Esophagus squamous epithelium (tissue), 5 donors: ENCODE measurements at regions not wholly inside any gene's neighbourhood (a gene's known extent, or its start where the extent isn't known, plus 50 kb on each side); places are given as distances from the start of the nearest gene placed in this dataset.

Experiments used
- DNase-seq: peaks from one replicate; lab custom pipeline; 2025; lab: John Stamatoyannopoulos, UW
- H3K27ac ChIP-seq, 4 donors: fragments of 200-600 bp; sonication (generic); one replicate each; pipeline ENCODE4 v1.5.1; 2016 to 2019; ENCODE audit warnings: mild to moderate bottlenecking in 1 of 4
- H3K27me3 ChIP-seq, 4 donors: fragments of 200-600 bp; sonication (generic); 1 replicate in 3 of 4; 2 replicates in 1 of 4; pipeline versions ENCODE4 v1.5.1 to v1.6.0; 2017 to 2021; ENCODE audit warnings: antibody characterized with exemption in 1 of 4
- H3K36me3 ChIP-seq, 3 donors: fragments of 200-600 bp; sonication (generic); one replicate each; pipeline ENCODE4 v1.5.1; 2016 to 2019
- H3K4me1 ChIP-seq, 3 donors: fragments of 200-600 bp; sonication (generic); one replicate each; pipeline ENCODE4 v1.5.1; 2017 to 2019
- H3K4me3 ChIP-seq, 4 donors: fragments of 200-600 bp; sonication (generic); 1 replicate in 3 of 4; 2 replicates in 1 of 4; pipeline ENCODE4 v1.5.1; 2016 to 2019; ENCODE audit warnings: mild to moderate bottlenecking in 2 of 4, moderate library complexity in 1 of 4
- H3K9me3 ChIP-seq, 3 donors: fragments of 200-600 bp; sonication (generic); one replicate each; pipeline ENCODE4 v1.5.1; 2016 to 2019
- POLR2A ChIP-seq, 4 donors: fragments of 450-650 bp; IDR thresholded peaks; one replicate each; pipeline ENCODE4 v1.6.1; 2017; ENCODE audit warnings: antibody characterized with exemption in 4 of 4, mild to moderate bottlenecking in 4 of 4, moderate library complexity in 3 of 4
- WGBS, 2 donors: methylation state at CpG; one replicate each; pipeline ENCODE4 v1.1.5; 2018; 5-methylcytosine and 5-hydroxymethylcytosine counted together
- intact Hi-C: fragments of 100-400 bp; cut with DNase I; formaldehyde crosslinking; loops from one replicate; pipeline ENCODE4 v1.15.0; 2022
- TF ChIP-seq, protein P1 (sequence below), 6 experiments: fragments of 450-650 bp in 4 of 6; fragments of 200-600 bp in 2 of 6; sonication (generic) in 2 of 6; IDR thresholded peaks; one replicate each; pipeline ENCODE4 v1.5.1; 2016 to 2019; ENCODE audit warnings: antibody characterized with exemption in 6 of 6, mild to moderate bottlenecking in 4 of 6, moderate library complexity in 4 of 6
- donor health status: DM: yes; HTN: yes; CAD: no.

DNA sequence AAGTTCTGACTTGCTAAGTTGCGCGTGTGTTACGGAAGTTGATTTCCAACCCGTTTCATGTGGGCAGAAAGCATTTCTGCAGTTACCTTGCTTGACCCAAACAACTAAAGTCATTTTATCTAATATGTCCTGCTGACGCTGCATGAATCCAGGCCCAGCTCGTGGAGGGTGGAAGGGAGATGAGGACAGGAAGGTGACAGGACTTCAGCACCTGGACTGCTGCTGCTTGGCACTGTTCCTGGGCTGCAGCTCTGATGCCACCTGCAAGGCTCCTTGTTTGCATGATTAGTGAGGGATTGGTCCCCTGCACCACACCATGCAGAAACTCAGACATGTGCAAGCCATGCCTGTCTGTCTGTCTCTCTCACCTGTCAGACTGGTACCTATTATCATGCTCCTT lies 198.4 kb downstream of the PRDM2 start:
- H3K4me3 ChIP-seq: no peak overlapping the region
- intact Hi-C loops: no loop called here
- H3K27me3 ChIP-seq: peaks cover 0 to 64% (median 1%) of the 10 kb centered on the region in 4 donors
- H3K4me1 ChIP-seq: no peaks in the 10 kb centered on the region
- no peak for DNase-seq
- TF ChIP-seq POLR2A (IDR thresholded peaks at IDR 0.05): no peak
- TF ChIP-seq, protein P1, sequence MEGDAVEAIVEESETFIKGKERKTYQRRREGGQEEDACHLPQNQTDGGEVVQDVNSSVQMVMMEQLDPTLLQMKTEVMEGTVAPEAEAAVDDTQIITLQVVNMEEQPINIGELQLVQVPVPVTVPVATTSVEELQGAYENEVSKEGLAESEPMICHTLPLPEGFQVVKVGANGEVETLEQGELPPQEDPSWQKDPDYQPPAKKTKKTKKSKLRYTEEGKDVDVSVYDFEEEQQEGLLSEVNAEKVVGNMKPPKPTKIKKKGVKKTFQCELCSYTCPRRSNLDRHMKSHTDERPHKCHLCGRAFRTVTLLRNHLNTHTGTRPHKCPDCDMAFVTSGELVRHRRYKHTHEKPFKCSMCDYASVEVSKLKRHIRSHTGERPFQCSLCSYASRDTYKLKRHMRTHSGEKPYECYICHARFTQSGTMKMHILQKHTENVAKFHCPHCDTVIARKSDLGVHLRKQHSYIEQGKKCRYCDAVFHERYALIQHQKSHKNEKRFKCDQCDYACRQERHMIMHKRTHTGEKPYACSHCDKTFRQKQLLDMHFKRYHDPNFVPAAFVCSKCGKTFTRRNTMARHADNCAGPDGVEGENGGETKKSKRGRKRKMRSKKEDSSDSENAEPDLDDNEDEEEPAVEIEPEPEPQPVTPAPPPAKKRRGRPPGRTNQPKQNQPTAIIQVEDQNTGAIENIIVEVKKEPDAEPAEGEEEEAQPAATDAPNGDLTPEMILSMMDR (IDR thresholded peaks at IDR 0.05): no peak
- H3K36me3 ChIP-seq: no peaks in the 10 kb centered on the region
- H3K9me3 ChIP-seq: no peaks in the 10 kb centered on the region
- no peak overlapping the region for H3K27ac ChIP-seq
- 68% methylated on average over 5 to 6 of the region's 6 CpGs for WGBS, 2 donors

DNA sequence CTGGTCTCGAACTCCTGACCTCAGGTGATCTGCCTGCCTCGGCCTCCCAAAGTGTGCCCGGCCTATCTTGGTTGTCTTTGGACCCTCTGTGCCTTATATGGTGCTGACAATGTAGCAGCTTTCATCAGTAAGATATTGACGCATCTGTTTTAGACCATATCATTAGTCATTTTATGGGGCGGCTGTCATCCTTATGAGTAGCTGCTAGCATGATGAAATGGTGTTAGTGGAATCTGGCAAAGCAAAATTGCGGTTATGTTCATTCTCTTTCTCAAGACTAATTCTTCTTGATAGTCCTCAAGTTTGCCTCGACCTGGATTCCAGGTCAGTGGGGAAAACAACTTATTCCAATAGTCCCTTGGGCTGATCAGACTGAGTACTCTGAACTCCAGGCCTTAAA lies 199.9 kb downstream of the PRDM2 start:
- Histone ChIP-seq H3K4me3 (no peak overlapping the region), H3K4me1 (no peaks in the 10 kb centered on the region), H3K36me3 (no peaks in the 10 kb centered on the region), H3K9me3 (peaks cover 0 to 4% (median 0%) of the 10 kb centered on the region in 3 donors), H3K27ac (peak overlapping the region in 1 of 4 donors; percentile 23), H3K27me3 (peaks cover 0 to 51% (median 0%) of the 10 kb centered on the region in 4 donors)
- no peak for TF ChIP-seq POLR2A (IDR thresholded peaks at IDR 0.05)
- TF ChIP-seq, protein P1 (IDR thresholded peaks at IDR 0.05): no peak
- intact Hi-C loops: no loop called here
- WGBS, 2 donors: 60 to 66% methylated on average over 7 of the region's 7 CpGs
- no peak for DNase-seq

DNA sequence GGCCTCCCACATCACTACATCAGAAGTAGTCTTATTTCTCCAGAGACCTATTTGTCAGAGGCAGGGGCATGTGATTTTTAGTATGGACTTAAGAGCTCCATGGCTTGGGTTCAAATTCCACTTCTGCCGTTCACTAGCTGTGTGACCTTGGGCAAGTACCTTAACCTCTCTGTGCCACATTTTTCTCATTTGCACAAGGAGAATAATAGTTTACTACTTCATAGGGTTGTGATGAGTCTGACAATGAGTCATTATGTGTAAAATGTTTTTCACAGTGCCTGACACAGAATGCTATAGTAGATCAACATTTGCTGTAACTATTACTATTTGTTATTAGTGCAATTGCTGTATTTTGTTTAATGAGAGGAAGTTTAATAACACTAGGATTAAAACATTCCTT lies 200.6 kb downstream of the PRDM2 start:
- no peak for TF ChIP-seq POLR2A (IDR thresholded peaks at IDR 0.05)
- TF ChIP-seq, protein P1 (IDR thresholded peaks at IDR 0.05): no peak
- WGBS, 2 donors: 58 to 80% methylated on average over 1 of the region's 1 CpG
- Histone ChIP-seq H3K27me3 (peaks cover 0 to 44% (median 0%) of the 10 kb centered on the region in 4 donors), H3K4me1 (no peaks in the 10 kb centered on the region), H3K4me3 (no peak overlapping the region), H3K36me3 (no peaks in the 10 kb centered on the region), H3K27ac (peak overlapping the region in 1 of 4 donors; percentile 23), H3K9me3 (peaks cover 0 to 4% (median 0%) of the 10 kb centered on the region in 3 donors)
- intact Hi-C loops: no loop called here
- no peak for DNase-seq

DNA sequence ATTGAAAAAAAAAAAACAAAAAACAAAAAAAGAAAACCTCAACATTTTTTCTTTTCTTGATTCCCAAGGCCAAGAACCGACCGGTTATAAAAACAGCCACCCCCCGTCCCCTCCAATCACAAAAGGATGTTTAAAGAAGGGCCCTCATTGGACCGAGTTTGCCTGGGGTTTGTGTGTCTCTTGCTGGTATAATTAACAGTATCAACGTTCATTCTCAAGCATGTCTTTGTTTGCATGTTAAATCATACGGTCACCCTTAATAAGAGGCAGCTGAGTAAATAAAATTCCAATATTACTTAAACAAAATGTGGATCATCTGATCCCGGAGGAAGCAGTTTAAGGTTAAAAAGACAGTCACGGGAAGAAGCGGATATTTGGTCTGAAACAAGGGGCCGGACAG lies 201.1 kb downstream of the PRDM2 start:
- no peaks in the 10 kb centered on the region for H3K36me3 ChIP-seq
- peaks cover 0 to 4% (median 0%) of the 10 kb centered on the region in 3 donors for H3K9me3 ChIP-seq
- H3K27ac ChIP-seq: no peak overlapping the region
- no peak overlapping the region for H3K4me3 ChIP-seq
- peaks cover 0 to 40% (median 0%) of the 10 kb centered on the region in 4 donors for H3K27me3 ChIP-seq
- no peaks in the 10 kb centered on the region for H3K4me1 ChIP-seq
- WGBS, 2 donors: 29 to 38% methylated on average over 10 of the region's 10 CpGs
- DNase-seq: no peak
- intact Hi-C loops: no loop called here
- TF ChIP-seq POLR2A (IDR thresholded peaks at IDR 0.05): no peak
- TF ChIP-seq, protein P1 (IDR thresholded peaks at IDR 0.05): no peak

DNA sequence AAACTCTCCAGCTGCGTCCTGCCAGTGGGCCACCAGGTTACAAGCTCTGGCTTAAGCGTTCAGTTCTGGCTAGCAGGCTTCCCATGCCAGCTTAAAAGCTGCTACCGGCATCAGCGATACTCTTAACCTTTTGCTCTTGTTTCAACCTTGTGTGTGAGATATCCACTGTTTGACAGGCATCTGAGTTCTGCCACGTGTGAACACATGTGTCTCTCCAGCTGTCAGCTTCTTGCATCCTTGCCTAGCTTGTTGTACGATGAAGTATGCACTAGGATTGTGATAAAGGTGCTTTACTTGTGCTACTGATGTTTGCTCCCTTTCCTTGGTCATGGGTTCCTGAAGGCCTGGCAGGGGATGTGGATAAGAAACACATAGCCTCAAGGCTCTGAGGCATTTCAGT lies 201.6 kb downstream of the PRDM2 start:
- WGBS, 2 donors: 70 to 81% methylated on average over 5 to 6 of the region's 6 CpGs
- Histone ChIP-seq H3K4me1 (no peaks in the 10 kb centered on the region), H3K27ac (no peak overlapping the region), H3K4me3 (no peak overlapping the region), H3K27me3 (peaks cover 0 to 34% (median 0%) of the 10 kb centered on the region in 4 donors), H3K9me3 (peaks cover 0 to 4% (median 0%) of the 10 kb centered on the region in 3 donors), H3K36me3 (no peaks in the 10 kb centered on the region)
- TF ChIP-seq, protein P1 (IDR thresholded peaks at IDR 0.05): no peak
- TF ChIP-seq POLR2A (IDR thresholded peaks at IDR 0.05): no peak
- DNase-seq: no peak
- intact Hi-C loops: no loop called here
